Midbrain (tissue), 1 donor: ENCODE measurements at regions not wholly inside any gene's neighbourhood (a gene's known extent, or its start where the extent isn't known, plus 50 kb on each side); places are given as distances from the start of the nearest gene placed in this dataset.

Source experiments
- DNase-seq: peaks from one replicate; lab custom pipeline; 2025; lab: John Stamatoyannopoulos, UW

- no peak for DNase-seq
These were observed 60.4 kb upstream of the RPH3AL start for GRCh38 chr17:413016-413350.

- DNase-seq: peak; percentile 39
These were observed 59.8 kb upstream of the RPH3AL start for GRCh38 chr17:412211-413015.

GRCh38 chr17:411421-412120 lies 59.0 kb upstream of the RPH3AL start:
- DNase-seq: no peak

GRCh38 chr17:410543-411401 lies 58.2 kb upstream of the RPH3AL start:
- DNase-seq: no peak

GRCh38 chr17:409848-410542 lies 57.4 kb upstream of the RPH3AL start:
- DNase-seq: peak; percentile 96

GRCh38 chr17:409308-409847 lies 56.8 kb upstream of the RPH3AL start:
- DNase-seq: no peak

GRCh38 chr17:404703-405102 lies 52.1 kb upstream of the RPH3AL start:
- no peak for DNase-seq
